Suprapubic skin (tissue), 4 donors: ENCODE measurements at regions not wholly inside any gene's neighbourhood (a gene's known extent, or its start where the extent isn't known, plus 50 kb on each side); places are given as distances from the start of the nearest gene placed in this dataset.

Source experiments
- DNase-seq, 2 donors: peaks; one replicate each; pipeline ENCODE4 v3.0.0-alpha.2; 2019; ENCODE audit warnings: low spot score in 2 of 2
- H3K27ac ChIP-seq: fragments of 200-600 bp; sonication (generic); one replicate; pipeline ENCODE4 v1.5.1; 2019
- H3K27me3 ChIP-seq: fragments of 200-600 bp; sonication (generic); one replicate; pipeline ENCODE4 v1.5.1; 2019
- H3K36me3 ChIP-seq: fragments of 200-600 bp; sonication (generic); one replicate; pipeline ENCODE4 v1.5.1; 2019
- H3K4me1 ChIP-seq: fragments of 200-600 bp; sonication (generic); one replicate; pipeline ENCODE4 v1.5.1; 2019
- H3K4me3 ChIP-seq: fragments of 200-600 bp; sonication (generic); one replicate; pipeline ENCODE4 v1.5.1; 2019; ENCODE audit warnings: mild to moderate bottlenecking
- H3K9me3 ChIP-seq: fragments of 200-600 bp; sonication (generic); one replicate; pipeline ENCODE4 v1.5.1; 2019
- EP300 ChIP-seq: sonication (generic); formaldehyde crosslinking; IDR thresholded peaks from one replicate; pipeline ENCODE4 v1.6.1; 2017; ENCODE audit warnings: antibody characterized with exemption
- POLR2A ChIP-seq, 2 donors: fragments of 450-650 bp; IDR thresholded peaks; one replicate each; pipeline ENCODE4 v1.6.1; 2017; ENCODE audit warnings: antibody characterized with exemption in 2 of 2, mild to moderate bottlenecking in 2 of 2, moderate library complexity in 2 of 2
- POLR2AphosphoS5 ChIP-seq, 3 donors: sonication (generic); formaldehyde crosslinking; IDR thresholded peaks; one replicate each; pipeline ENCODE4 v1.6.1; 2017; ENCODE audit warnings: antibody characterized with exemption in 3 of 3
- WGBS: methylation state at CpG from one replicate; pipeline ENCODE4 v1.1.5; 2018; 5-methylcytosine and 5-hydroxymethylcytosine counted together
- TF ChIP-seq, protein P1 (sequence below), 2 donors: fragments of 200-600 bp in 1 of 2; fragments of 450-650 bp in 1 of 2; sonication (generic) in 1 of 2; IDR thresholded peaks; one replicate each; pipeline ENCODE4 v1.5.1; 2016 to 2019; ENCODE audit warnings: antibody characterized with exemption in 2 of 2, mild to moderate bottlenecking in 1 of 2, moderate library complexity in 1 of 2

GRCh38 chr3:72633534-72633933 lies 214.7 kb downstream of the SHQ1 start:
- TF ChIP-seq POLR2AphosphoS5 (IDR thresholded peaks at IDR 0.05), result no peak
- TF ChIP-seq, protein P1, sequence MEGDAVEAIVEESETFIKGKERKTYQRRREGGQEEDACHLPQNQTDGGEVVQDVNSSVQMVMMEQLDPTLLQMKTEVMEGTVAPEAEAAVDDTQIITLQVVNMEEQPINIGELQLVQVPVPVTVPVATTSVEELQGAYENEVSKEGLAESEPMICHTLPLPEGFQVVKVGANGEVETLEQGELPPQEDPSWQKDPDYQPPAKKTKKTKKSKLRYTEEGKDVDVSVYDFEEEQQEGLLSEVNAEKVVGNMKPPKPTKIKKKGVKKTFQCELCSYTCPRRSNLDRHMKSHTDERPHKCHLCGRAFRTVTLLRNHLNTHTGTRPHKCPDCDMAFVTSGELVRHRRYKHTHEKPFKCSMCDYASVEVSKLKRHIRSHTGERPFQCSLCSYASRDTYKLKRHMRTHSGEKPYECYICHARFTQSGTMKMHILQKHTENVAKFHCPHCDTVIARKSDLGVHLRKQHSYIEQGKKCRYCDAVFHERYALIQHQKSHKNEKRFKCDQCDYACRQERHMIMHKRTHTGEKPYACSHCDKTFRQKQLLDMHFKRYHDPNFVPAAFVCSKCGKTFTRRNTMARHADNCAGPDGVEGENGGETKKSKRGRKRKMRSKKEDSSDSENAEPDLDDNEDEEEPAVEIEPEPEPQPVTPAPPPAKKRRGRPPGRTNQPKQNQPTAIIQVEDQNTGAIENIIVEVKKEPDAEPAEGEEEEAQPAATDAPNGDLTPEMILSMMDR (IDR thresholded peaks at IDR 0.05), result no peak
- no peak for TF ChIP-seq EP300
- Histone ChIP-seq H3K4me1 (peaks cover 13% of the 10 kb centered on the region), H3K36me3 (no peaks in the 10 kb centered on the region), H3K9me3 (no peaks in the 10 kb centered on the region), H3K27ac (no peak overlapping the region), H3K27me3 (no peaks in the 10 kb centered on the region), H3K4me3 (no peak overlapping the region)
- WGBS, result 93% methylated on average over 5 of the region's 5 CpGs
- DNase-seq, result no peak

- H3K9me3 ChIP-seq, result no peaks in the 10 kb centered on the region
These were observed 215.1 kb downstream of the SHQ1 start for GRCh38 chr3:72633121-72633520.

DNA sequence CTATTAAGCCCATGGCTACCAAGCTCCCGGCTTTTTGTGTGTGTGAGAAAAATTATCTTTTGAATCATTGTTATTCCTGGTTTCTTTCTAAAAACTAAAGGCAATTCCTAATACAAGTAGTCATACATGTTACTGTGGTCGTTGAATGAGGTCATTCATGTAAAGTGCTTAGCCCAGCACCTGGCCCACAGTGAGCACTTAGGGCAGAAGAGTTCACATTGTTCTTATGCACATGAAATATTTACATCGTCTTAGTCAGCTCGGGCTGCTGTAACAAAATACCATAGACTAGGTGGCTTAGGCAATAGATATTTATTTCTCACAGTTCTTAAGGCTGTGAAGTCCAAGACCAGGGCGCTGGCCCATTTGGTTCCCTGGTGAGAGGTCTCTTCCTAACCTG lies 216.1 kb downstream of the SHQ1 start:
- Histone ChIP-seq H3K27ac (no peak overlapping the region), H3K36me3 (no peaks in the 10 kb centered on the region), H3K27me3 (no peaks in the 10 kb centered on the region), H3K4me1 (peaks cover 26% of the 10 kb centered on the region), H3K4me3 (no peak overlapping the region), H3K9me3 (no peaks in the 10 kb centered on the region)
- TF ChIP-seq POLR2AphosphoS5 (IDR thresholded peaks at IDR 0.05), result no peak
- TF ChIP-seq, protein P1 (IDR thresholded peaks at IDR 0.05), result no peak
- TF ChIP-seq POLR2A (IDR thresholded peaks at IDR 0.05), result no peak
- no peak for TF ChIP-seq EP300
- 98% methylated on average over 5 of the region's 5 CpGs for WGBS
- no peak for DNase-seq

More at GRCh38 chr3:72633121-72633520, 215.1 kb downstream of the SHQ1 start:
- TF ChIP-seq POLR2AphosphoS5 (IDR thresholded peaks at IDR 0.05) (no peak), POLR2A (IDR thresholded peaks at IDR 0.05) (no peak), EP300 (no peak)
- TF ChIP-seq, protein P1 (IDR thresholded peaks at IDR 0.05), result no peak
- Histone ChIP-seq H3K27ac (no peak overlapping the region), H3K27me3 (no peaks in the 10 kb centered on the region), H3K4me1 (peaks cover 18% of the 10 kb centered on the region), H3K4me3 (no peak overlapping the region), H3K36me3 (no peaks in the 10 kb centered on the region)
- DNase-seq, result no peak
- WGBS, result 91% methylated on average over 4 of the region's 4 CpGs

DNA sequence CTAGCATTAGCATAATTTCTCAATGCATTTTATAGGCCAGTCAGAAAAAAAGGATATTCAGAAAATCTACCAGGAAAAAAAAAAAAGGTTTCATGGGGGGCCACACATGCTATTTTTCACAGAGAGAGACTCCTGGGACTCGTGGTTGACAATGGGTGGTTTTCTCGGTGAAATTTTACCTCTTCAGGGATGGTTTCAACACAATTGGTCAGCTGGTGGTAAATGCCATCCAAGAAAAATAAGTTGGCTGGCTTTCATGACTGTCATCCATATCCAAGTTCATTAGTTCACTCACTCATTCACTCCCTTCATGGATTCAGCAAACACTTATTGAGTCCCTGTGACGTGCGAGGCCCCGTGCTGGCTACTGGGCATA lies 217.3 kb downstream of the SHQ1 start:
- 76% methylated on average over 5 of the region's 5 CpGs for WGBS
- Histone ChIP-seq H3K36me3 (no peaks in the 10 kb centered on the region), H3K27me3 (no peaks in the 10 kb centered on the region), H3K4me3 (no peak overlapping the region), H3K9me3 (no peaks in the 10 kb centered on the region), H3K4me1 (peaks cover 26% of the 10 kb centered on the region), H3K27ac (no peak overlapping the region)
- DNase-seq, result no peak
- TF ChIP-seq POLR2AphosphoS5 (IDR thresholded peaks at IDR 0.05) (no peak), POLR2A (IDR thresholded peaks at IDR 0.05) (no peak), EP300 (no peak)
- TF ChIP-seq, protein P1 (IDR thresholded peaks at IDR 0.05), result no peak

DNA sequence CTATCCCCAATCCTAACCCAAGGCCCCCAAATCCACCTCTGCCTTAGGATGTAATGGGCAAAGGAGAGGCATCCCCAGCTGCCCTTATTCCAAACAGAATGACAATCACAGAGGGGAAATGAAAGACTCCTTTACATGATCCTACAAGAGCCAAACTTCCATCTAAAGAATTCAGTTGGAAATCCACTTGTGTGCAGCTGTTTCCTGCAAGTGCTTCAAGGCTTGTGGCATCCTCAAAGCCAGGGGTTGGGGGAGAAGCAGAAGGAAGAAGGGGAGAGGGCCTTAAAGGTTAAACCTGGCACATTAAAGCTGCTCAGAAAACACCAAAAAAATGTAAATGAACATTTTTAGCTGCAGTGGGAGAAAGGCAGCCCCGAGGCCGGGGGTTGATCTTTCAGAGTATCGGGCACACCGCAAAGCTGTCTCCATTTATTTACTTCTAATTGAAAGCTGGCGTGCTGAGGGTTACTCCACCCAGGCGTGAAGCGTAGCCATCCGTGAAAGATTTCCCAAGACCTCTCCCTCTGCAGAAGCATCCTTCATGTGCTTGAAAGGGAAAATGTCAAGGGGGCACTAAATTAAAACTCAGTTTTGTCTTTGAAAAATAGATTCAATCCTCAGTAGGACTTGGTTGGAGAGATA lies 217.8 kb downstream of the SHQ1 start:
- no peak overlapping the region for H3K4me3 ChIP-seq
- peaks cover 27% of the 10 kb centered on the region for H3K4me1 ChIP-seq
- H3K36me3 ChIP-seq, result no peaks in the 10 kb centered on the region
- H3K9me3 ChIP-seq, result no peaks in the 10 kb centered on the region
- WGBS, result 58% methylated on average over 8 of the region's 8 CpGs
- H3K27ac ChIP-seq, result no peak overlapping the region
- no peaks in the 10 kb centered on the region for H3K27me3 ChIP-seq
- no peak for DNase-seq
- TF ChIP-seq, protein P1 (IDR thresholded peaks at IDR 0.05), result no peak
- TF ChIP-seq EP300, result no peak
- TF ChIP-seq POLR2A (IDR thresholded peaks at IDR 0.05), result no peak
- TF ChIP-seq POLR2AphosphoS5 (IDR thresholded peaks at IDR 0.05), result no peak
